ENCODE measurements at regions not wholly inside any gene's neighbourhood (a gene's known extent, or its start where the extent isn't known, plus 50 kb on each side); places are given as distances from the start of the nearest gene placed in this dataset.

GRCh38 chr10:57679916-57680315 lies 587.8 kb downstream of the IPMK start:
- no peak overlapping the region for H3K27ac ChIP-seq
- TF ChIP-seq ZFX (IDR thresholded peaks at IDR 0.05; ENCODE audit: borderline replicate concordance): no peak
- no peak for TF ChIP-seq CTCF (IDR thresholded peaks at IDR 0.05)

DNA sequence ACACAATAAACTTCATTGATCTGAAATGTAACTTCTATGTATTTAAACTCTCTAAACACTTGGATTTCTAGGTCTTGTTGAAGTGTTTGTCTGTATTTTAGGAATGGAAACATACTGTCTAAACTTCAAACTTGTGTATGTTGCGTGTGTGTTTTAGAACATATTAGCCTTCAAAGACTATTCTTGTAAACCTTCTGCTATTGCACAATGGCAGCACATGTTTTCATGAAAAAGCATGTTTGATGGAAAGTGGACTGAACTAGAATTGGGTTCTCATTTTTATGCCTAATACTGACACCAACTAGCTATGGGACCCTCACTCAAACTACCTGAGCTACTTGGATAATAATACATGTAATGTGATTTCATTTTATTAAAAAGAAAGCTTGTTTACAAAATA lies 592.6 kb downstream of the IPMK start:
- no peak for TF ChIP-seq ZFX (IDR thresholded peaks at IDR 0.05; ENCODE audit: borderline replicate concordance)
- TF ChIP-seq CTCF (IDR thresholded peaks at IDR 0.05): no peak
- H3K27ac ChIP-seq: no peak overlapping the region

- TF ChIP-seq ZFX (IDR thresholded peaks at IDR 0.05; ENCODE audit: borderline replicate concordance): no peak
- no peak for TF ChIP-seq CTCF (IDR thresholded peaks at IDR 0.05)
- H3K27ac ChIP-seq: no peak overlapping the region
Observed at GRCh38 chr10:57673446-57673960, 594.2 kb downstream of the IPMK start.

GRCh38 chr10:57664815-57665214 lies 602.9 kb downstream of the IPMK start:
- TF ChIP-seq CTCF (IDR thresholded peaks at IDR 0.05): no peak
- no peak for TF ChIP-seq ZFX (IDR thresholded peaks at IDR 0.05; ENCODE audit: borderline replicate concordance)
- no peak overlapping the region for H3K27ac ChIP-seq

GRCh38 chr10:57663401-57663800 lies 604.3 kb downstream of the IPMK start:
- TF ChIP-seq CTCF (IDR thresholded peaks at IDR 0.05): no peak
- TF ChIP-seq ZFX (IDR thresholded peaks at IDR 0.05; ENCODE audit: borderline replicate concordance): no peak

DNA sequence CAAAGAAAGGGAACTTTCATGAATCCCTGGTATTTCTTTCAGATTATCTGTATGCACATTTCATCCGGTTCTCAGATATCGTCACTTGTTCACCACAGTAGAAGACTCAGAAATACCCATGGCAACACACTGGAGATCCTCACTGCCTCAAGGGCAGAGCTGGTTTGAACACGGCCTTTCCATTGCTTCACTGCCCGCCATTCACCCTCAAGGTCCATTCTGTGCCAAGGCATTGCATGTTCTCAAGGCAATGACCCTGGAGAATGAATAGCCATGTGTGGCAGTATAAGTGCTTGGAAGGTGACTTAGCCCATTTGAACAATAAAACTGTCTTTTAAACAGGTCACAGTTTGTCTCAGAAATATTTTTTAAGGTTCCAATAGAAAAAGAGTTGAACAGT lies 606.5 kb downstream of the IPMK start:
- TF ChIP-seq ZFX (IDR thresholded peaks at IDR 0.05; ENCODE audit: borderline replicate concordance) (no peak), CTCF (IDR thresholded peaks at IDR 0.05) (no peak)

More at GRCh38 chr10:57663401-57663800, 604.3 kb downstream of the IPMK start:
- H3K27ac ChIP-seq: no peak overlapping the region

GRCh38 chr10:57657164-57657765 lies 610.4 kb downstream of the IPMK start:
- TF ChIP-seq ZFX (IDR thresholded peaks at IDR 0.05; ENCODE audit: borderline replicate concordance) (no peak), CTCF (IDR thresholded peaks at IDR 0.05) (peak; percentile 90)

More for the DNA sequence above, 606.5 kb downstream of the IPMK start:
- no peak overlapping the region for H3K27ac ChIP-seq

More at GRCh38 chr10:57657164-57657765, 610.4 kb downstream of the IPMK start:
- H3K27ac ChIP-seq: no peak overlapping the region

All from 22Rv1 (cell line).